IMR-90 (cell line): ENCODE measurements at regions not wholly inside any gene's neighbourhood (a gene's known extent, or its start where the extent isn't known, plus 50 kb on each side); places are given as distances from the start of the nearest gene placed in this dataset.

ENCODE experiments used
- CEBPB ChIP-seq: IDR thresholded peaks from 2 replicates; pipeline ENCODE4 v1.6.1; 2012; ENCODE audit warnings: low read depth, low read length, improper control_type of control experiment
- CHD1 ChIP-seq: IDR thresholded peaks from 2 replicates; pipeline ENCODE4 v1.6.1; 2012; ENCODE audit warnings: low read depth, low read length, improper control_type of control experiment
- MAFK ChIP-seq: IDR thresholded peaks from 2 replicates; pipeline ENCODE4 v1.6.1; 2012; ENCODE audit warnings: low read depth, low read length, improper control_type of control experiment
- MAZ ChIP-seq: IDR thresholded peaks from 2 replicates; pipeline ENCODE4 v1.6.1; 2012; ENCODE audit warnings: low read depth, mild to moderate bottlenecking, low read length, improper control_type of control experiment, moderate library complexity, borderline replicate concordance
- MXI1 ChIP-seq: IDR thresholded peaks from 2 replicates; pipeline ENCODE4 v1.6.1; 2012; ENCODE audit warnings: low read depth, mild to moderate bottlenecking, low read length, moderate library complexity, borderline replicate concordance
- POLR2A ChIP-seq: IDR thresholded peaks from 2 replicates; pipeline ENCODE4 v1.6.1; 2012; ENCODE audit warnings: mild to moderate bottlenecking, low read depth, low read length
- RCOR1 ChIP-seq: IDR thresholded peaks from 2 replicates; pipeline ENCODE4 v1.6.1; 2012; ENCODE audit warnings: mild to moderate bottlenecking, low read length, improper control_type of control experiment; ENCODE audit not compliant: insufficient replicate concordance
- RFX5 ChIP-seq: IDR thresholded peaks from 2 replicates; pipeline ENCODE4 v1.8.0; 2012; ENCODE audit warnings: low read depth, mild to moderate bottlenecking, low read length, moderate library complexity
- SMC3 ChIP-seq: fragments of 150-350 bp; IDR thresholded peaks from 2 replicates; pipeline ENCODE4 v1.6.1; 2016; ENCODE audit warnings: low read depth, mild to moderate bottlenecking, antibody characterized with exemption, low read length, moderate library complexity
- TF ChIP-seq, protein P1 (sequence below): conservative IDR thresholded peaks from 2 replicates; pipeline ENCODE4 v1.5.1; 2012; ENCODE audit warnings: mild to moderate bottlenecking, low read depth, low read length, improper control_type of control experiment
- TF ChIP-seq, protein P2 (sequence below): fragments of 150-350 bp; IDR thresholded peaks from 2 replicates; pipeline ENCODE4 v1.6.1; 2017; ENCODE audit warnings: mild to moderate bottlenecking, antibody characterized with exemption, low read length, low read depth
- TF ChIP-seq, protein P3 (sequence below): fragments of 150-350 bp; IDR thresholded peaks from 2 replicates; pipeline ENCODE4 v1.6.1; 2016; ENCODE audit warnings: low read depth, mild to moderate bottlenecking, low read length, moderate library complexity, borderline replicate concordance

DNA sequence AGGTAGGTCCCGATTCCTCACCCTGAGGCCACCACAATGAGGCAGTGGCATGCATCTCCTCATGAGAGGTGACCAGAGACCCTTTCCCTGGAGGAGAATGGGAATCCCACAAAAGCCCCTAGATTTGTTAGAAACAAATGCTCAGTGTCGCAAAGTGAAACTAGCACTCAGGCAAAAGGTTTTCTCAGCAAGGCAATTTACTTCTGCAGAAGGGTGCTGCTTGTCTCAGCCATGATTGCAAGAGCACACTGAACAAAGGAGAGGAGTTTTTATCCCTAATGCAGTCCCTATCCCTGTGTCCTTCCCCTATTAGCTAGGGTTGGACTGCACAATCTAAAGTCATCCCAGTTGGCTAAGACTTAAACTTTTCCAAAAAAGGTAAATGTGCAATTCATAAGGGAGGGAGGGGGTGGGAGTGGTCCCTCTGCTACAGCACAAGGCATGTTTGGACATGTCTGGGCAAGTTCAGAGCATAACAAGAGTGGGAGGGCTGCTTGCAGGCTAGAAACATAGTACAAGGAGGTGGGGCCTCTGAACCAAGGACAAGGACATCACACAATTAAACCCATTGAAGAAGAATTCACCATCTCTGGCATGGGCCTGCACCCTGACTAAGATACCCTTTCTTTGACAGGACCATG lies 185.3 kb downstream of the CCNG2 start:
- TF ChIP-seq POLR2A (no peak), MAFK (no peak), MAZ (no peak), CHD1 (no peak), SMC3 (no peak), RFX5 (no peak), MXI1 (no peak), RCOR1 (no peak), CEBPB (no peak)
- TF ChIP-seq, protein P1, sequence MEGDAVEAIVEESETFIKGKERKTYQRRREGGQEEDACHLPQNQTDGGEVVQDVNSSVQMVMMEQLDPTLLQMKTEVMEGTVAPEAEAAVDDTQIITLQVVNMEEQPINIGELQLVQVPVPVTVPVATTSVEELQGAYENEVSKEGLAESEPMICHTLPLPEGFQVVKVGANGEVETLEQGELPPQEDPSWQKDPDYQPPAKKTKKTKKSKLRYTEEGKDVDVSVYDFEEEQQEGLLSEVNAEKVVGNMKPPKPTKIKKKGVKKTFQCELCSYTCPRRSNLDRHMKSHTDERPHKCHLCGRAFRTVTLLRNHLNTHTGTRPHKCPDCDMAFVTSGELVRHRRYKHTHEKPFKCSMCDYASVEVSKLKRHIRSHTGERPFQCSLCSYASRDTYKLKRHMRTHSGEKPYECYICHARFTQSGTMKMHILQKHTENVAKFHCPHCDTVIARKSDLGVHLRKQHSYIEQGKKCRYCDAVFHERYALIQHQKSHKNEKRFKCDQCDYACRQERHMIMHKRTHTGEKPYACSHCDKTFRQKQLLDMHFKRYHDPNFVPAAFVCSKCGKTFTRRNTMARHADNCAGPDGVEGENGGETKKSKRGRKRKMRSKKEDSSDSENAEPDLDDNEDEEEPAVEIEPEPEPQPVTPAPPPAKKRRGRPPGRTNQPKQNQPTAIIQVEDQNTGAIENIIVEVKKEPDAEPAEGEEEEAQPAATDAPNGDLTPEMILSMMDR = no peak
- TF ChIP-seq, protein P2, sequence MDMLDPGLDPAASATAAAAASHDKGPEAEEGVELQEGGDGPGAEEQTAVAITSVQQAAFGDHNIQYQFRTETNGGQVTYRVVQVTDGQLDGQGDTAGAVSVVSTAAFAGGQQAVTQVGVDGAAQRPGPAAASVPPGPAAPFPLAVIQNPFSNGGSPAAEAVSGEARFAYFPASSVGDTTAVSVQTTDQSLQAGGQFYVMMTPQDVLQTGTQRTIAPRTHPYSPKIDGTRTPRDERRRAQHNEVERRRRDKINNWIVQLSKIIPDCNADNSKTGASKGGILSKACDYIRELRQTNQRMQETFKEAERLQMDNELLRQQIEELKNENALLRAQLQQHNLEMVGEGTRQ = no peak
- TF ChIP-seq, protein P3, sequence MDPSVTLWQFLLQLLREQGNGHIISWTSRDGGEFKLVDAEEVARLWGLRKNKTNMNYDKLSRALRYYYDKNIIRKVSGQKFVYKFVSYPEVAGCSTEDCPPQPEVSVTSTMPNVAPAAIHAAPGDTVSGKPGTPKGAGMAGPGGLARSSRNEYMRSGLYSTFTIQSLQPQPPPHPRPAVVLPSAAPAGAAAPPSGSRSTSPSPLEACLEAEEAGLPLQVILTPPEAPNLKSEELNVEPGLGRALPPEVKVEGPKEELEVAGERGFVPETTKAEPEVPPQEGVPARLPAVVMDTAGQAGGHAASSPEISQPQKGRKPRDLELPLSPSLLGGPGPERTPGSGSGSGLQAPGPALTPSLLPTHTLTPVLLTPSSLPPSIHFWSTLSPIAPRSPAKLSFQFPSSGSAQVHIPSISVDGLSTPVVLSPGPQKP = no peak
